SK-N-SH (cell line): ENCODE measurements at regions not wholly inside any gene's neighbourhood (a gene's known extent, or its start where the extent isn't known, plus 50 kb on each side); places are given as distances from the start of the nearest gene placed in this dataset.

ENCODE experiments used
- CTCF ChIA-PET: fragments of 300-600, 350-600 bp; formaldehyde crosslinking; extraction: SDS; loops from one replicate; lab custom pipeline; 2021; lab: Yijun Ruan, JAX
- POLR2A ChIA-PET: fragments of 350-600 bp; sonication (Branson Sonifier 250); formaldehyde crosslinking; extraction: SDS; loops from one replicate; lab custom pipeline; 2020; ENCODE audit warnings: antibody characterized with exemption, inconsistent platforms; lab: Yijun Ruan, JAX
- DNase-seq: peaks from one replicate; pipeline ENCODE4 v3.0.0; 2012
- H2AFZ ChIP-seq: fragments of 200-600 bp; sonication (generic); 2 replicates; pipeline ENCODE4 v1.8.1; 2016; ENCODE audit warnings: antibody characterized with exemption, mild to moderate bottlenecking, low read depth
- H3F3A ChIP-seq: fragments of 200-600 bp; sonication (generic); replicated peaks from 2 replicates; pipeline ENCODE3; 2016; ENCODE audit warnings: antibody characterized with exemption, mild to moderate bottlenecking; ENCODE audit not compliant: insufficient read depth
- H3K27ac ChIP-seq, 2 experiments: fragments of 200-500 bp in 1 of 2; fragments of 200-600 bp in 1 of 2; sonication (Bioruptor generic) in 1 of 2; sonication (generic), shearing (Covaris generic) in 1 of 2; 2 replicates each; pipeline versions ENCODE4 v1.5.1 to v1.6.1; 2014 to 2016; ENCODE audit warnings: low read depth in 2 of 2, inconsistent platforms in 1 of 2, low read length in 1 of 2, mild to moderate bottlenecking in 1 of 2, mixed read lengths in 1 of 2
- H3K27me3 ChIP-seq: fragments of 200-600 bp; sonication (generic), shearing (Covaris generic); 2 replicates; pipeline ENCODE4 v1.6.1; 2016; ENCODE audit warnings: mixed run types; ENCODE audit not compliant: insufficient read depth
- H3K36me3 ChIP-seq, 2 experiments: fragments of 200-500 bp in 1 of 2; fragments of 200-600 bp in 1 of 2; sonication (Bioruptor generic) in 1 of 2; sonication (generic) in 1 of 2; replicated peaks in 1 of 2; 2 replicates each; pipeline versions ENCODE3 to v1.5.1; 2014 to 2016; ENCODE audit warnings: low read length in 1 of 2, mild to moderate bottlenecking in 1 of 2; ENCODE audit not compliant: insufficient read depth in 2 of 2, control insufficient read depth in 1 of 2
- H3K4me1 ChIP-seq, 2 experiments: fragments of 200-500 bp in 1 of 2; fragments of 200-600 bp in 1 of 2; sonication (Bioruptor generic) in 1 of 2; sonication (generic), shearing (Covaris generic) in 1 of 2; 2 replicates each; pipeline versions ENCODE4 v1.5.1 to v1.6.1; 2014 to 2016; ENCODE audit warnings: low read depth in 1 of 2, low read length in 1 of 2, mixed run types in 1 of 2; ENCODE audit not compliant: insufficient read depth in 2 of 2, control insufficient read depth in 1 of 2
- H3K4me2 ChIP-seq: fragments of 200-600 bp; sonication (generic), shearing (Covaris generic); 2 replicates; pipeline ENCODE4 v1.6.1; 2017; ENCODE audit warnings: mixed run types
- H3K4me3 ChIP-seq, 2 experiments: fragments of 200-500 bp in 1 of 2; fragments of 200-600 bp in 1 of 2; sonication (Bioruptor generic) in 1 of 2; sonication (generic), shearing (Covaris generic) in 1 of 2; 2 replicates each; pipeline versions ENCODE4 v1.5.1 to v1.8.1; 2014 to 2016; ENCODE audit warnings: low read depth in 2 of 2, inconsistent platforms in 1 of 2, low read length in 1 of 2, mild to moderate bottlenecking in 1 of 2, mixed read lengths in 1 of 2, moderate library complexity in 1 of 2
- H3K79me2 ChIP-seq: fragments of 200-600 bp; sonication (generic); 2 replicates; pipeline ENCODE4 v1.8.1; 2017; ENCODE audit warnings: mild to moderate bottlenecking; ENCODE audit not compliant: insufficient read depth
- H3K9ac ChIP-seq: fragments of 200-600 bp; sonication (generic); 2 replicates; pipeline ENCODE4 v1.6.1; 2017; ENCODE audit warnings: mixed run types
- H3K9me2 ChIP-seq: fragments of 200-600 bp; sonication (generic); 2 replicates; pipeline ENCODE4 v1.6.1; 2017; ENCODE audit warnings: mixed run types
- H3K9me3 ChIP-seq: fragments of 200-600 bp; sonication (generic); 2 replicates; pipeline ENCODE4 v1.6.1; 2017; ENCODE audit warnings: mixed run types, mild to moderate bottlenecking, moderate library complexity
- H4K20me1 ChIP-seq: fragments of 200-600 bp; sonication (generic); 2 replicates; pipeline ENCODE4 v1.6.1; 2017; ENCODE audit warnings: mild to moderate bottlenecking, mixed run types; ENCODE audit not compliant: insufficient read depth
- CHD2 ChIP-seq: fragments of 150-350 bp; IDR thresholded peaks from 2 replicates; pipeline ENCODE4 v1.6.1; 2018; ENCODE audit warnings: low read length; ENCODE audit not compliant: partially characterized antibody
- ELF1 ChIP-seq: IDR thresholded peaks from 2 replicates; pipeline ENCODE4 v1.4.0; 2012
- EP300 ChIP-seq, 2 experiments: IDR thresholded peaks; 2 replicates each; pipeline versions ENCODE4 v1.4.0 to v1.6.1; 2012; ENCODE audit warnings: borderline replicate concordance in 1 of 2, low read depth in 1 of 2, low read length in 1 of 2
- FOXM1 ChIP-seq: IDR thresholded peaks from 2 replicates; pipeline ENCODE4 v1.4.0; 2012; ENCODE audit warnings: low read depth, mild to moderate bottlenecking
- JUND ChIP-seq: IDR thresholded peaks from 2 replicates; pipeline ENCODE4 v1.4.0; 2012
- NFIC ChIP-seq: IDR thresholded peaks from 2 replicates; pipeline ENCODE4 v1.4.0; 2012; ENCODE audit warnings: borderline replicate concordance
- NRF1 ChIP-seq: IDR thresholded peaks from 2 replicates; pipeline ENCODE4 v1.6.1; 2012; ENCODE audit warnings: low read depth, mild to moderate bottlenecking, low read length
- PBX3 ChIP-seq: IDR thresholded peaks from 2 replicates; pipeline ENCODE4; 2012
- POLR2AphosphoS5 ChIP-seq: IDR thresholded peaks from 2 replicates; pipeline ENCODE4 v1.6.1; 2012; ENCODE audit warnings: low read depth, low read length
- TEAD4 ChIP-seq: IDR thresholded peaks from 2 replicates; pipeline ENCODE4 v1.4.0; 2012; ENCODE audit warnings: mild to moderate bottlenecking, borderline replicate concordance; ENCODE audit not compliant: insufficient read depth
- USF2 ChIP-seq: fragments of 150-350 bp; IDR thresholded peaks from 2 replicates; pipeline ENCODE4 v1.6.1; 2017; ENCODE audit warnings: antibody characterized with exemption, low read length, low read depth, borderline replicate concordance
- TF ChIP-seq, protein P1 (sequence below): IDR thresholded peaks from 2 replicates; pipeline ENCODE4 v1.4.0; 2012; ENCODE audit warnings: low read depth, borderline replicate concordance
- TF ChIP-seq, protein P2 (sequence below): IDR thresholded peaks from 2 replicates; pipeline ENCODE4 v1.6.1; 2012; ENCODE audit warnings: mild to moderate bottlenecking, low read depth, low read length, moderate library complexity

DNA sequence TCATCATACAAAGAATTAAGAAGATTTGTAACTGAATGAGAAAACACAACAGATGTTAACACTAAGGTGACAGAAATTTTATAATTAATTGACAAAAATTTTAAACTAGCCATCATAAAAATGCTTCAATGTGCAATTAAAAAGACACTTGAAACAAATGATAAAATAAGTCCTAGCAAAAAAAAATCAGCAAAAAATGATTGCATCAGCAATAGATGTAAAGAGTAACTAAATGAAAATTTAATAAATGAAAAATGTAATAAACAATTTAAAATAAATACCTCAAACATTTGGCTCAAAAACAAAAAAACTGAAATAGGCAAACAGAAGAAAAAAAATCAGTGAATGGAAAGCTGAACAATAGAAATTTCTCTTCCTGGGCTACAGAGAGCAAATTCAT, 380.7 kb upstream of the GALNTL6 start:
- POLR2A ChIA-PET, result no interaction called here
- DNase-seq, result no peak
- CTCF ChIA-PET, result no interaction called here

More for the DNA sequence above, 380.7 kb upstream of the GALNTL6 start:
- no peak for TF ChIP-seq EP300 (IDR thresholded peaks at IDR 0.05; ENCODE audit: borderline replicate concordance in 1 of 2, low read depth in 1 of 2, low read length in 1 of 2)
- TF ChIP-seq, protein P1, sequence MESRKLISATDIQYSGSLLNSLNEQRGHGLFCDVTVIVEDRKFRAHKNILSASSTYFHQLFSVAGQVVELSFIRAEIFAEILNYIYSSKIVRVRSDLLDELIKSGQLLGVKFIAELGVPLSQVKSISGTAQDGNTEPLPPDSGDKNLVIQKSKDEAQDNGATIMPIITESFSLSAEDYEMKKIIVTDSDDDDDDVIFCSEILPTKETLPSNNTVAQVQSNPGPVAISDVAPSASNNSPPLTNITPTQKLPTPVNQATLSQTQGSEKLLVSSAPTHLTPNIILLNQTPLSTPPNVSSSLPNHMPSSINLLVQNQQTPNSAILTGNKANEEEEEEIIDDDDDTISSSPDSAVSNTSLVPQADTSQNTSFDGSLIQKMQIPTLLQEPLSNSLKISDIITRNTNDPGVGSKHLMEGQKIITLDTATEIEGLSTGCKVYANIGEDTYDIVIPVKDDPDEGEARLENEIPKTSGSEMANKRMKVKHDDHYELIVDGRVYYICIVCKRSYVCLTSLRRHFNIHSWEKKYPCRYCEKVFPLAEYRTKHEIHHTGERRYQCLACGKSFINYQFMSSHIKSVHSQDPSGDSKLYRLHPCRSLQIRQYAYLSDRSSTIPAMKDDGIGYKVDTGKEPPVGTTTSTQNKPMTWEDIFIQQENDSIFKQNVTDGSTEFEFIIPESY, result no peak
- TF ChIP-seq CHD2, result no peak
- TF ChIP-seq TEAD4, result no peak
- TF ChIP-seq FOXM1, result no peak
- no peak for TF ChIP-seq USF2
- no peak for TF ChIP-seq POLR2AphosphoS5
- no peak for TF ChIP-seq PBX3
- no peak for TF ChIP-seq JUND
- no peak for TF ChIP-seq ELF1
- no peak for TF ChIP-seq NFIC
- no peak for TF ChIP-seq NRF1
- TF ChIP-seq, protein P2, sequence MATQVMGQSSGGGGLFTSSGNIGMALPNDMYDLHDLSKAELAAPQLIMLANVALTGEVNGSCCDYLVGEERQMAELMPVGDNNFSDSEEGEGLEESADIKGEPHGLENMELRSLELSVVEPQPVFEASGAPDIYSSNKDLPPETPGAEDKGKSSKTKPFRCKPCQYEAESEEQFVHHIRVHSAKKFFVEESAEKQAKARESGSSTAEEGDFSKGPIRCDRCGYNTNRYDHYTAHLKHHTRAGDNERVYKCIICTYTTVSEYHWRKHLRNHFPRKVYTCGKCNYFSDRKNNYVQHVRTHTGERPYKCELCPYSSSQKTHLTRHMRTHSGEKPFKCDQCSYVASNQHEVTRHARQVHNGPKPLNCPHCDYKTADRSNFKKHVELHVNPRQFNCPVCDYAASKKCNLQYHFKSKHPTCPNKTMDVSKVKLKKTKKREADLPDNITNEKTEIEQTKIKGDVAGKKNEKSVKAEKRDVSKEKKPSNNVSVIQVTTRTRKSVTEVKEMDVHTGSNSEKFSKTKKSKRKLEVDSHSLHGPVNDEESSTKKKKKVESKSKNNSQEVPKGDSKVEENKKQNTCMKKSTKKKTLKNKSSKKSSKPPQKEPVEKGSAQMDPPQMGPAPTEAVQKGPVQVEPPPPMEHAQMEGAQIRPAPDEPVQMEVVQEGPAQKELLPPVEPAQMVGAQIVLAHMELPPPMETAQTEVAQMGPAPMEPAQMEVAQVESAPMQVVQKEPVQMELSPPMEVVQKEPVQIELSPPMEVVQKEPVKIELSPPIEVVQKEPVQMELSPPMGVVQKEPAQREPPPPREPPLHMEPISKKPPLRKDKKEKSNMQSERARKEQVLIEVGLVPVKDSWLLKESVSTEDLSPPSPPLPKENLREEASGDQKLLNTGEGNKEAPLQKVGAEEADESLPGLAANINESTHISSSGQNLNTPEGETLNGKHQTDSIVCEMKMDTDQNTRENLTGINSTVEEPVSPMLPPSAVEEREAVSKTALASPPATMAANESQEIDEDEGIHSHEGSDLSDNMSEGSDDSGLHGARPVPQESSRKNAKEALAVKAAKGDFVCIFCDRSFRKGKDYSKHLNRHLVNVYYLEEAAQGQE, result no peak
- Histone ChIP-seq H3K4me2 (no peak overlapping the region), H4K20me1 (no peaks in the 10 kb centered on the region), H2AFZ (no peak overlapping the region), H3K36me3 (no peaks in the 10 kb centered on the region), H3K9ac (no peak overlapping the region), H3K9me3 (no peaks in the 10 kb centered on the region), H3K4me3 (no peak overlapping the region), H3K27me3 (no peaks in the 10 kb centered on the region), H3K27ac (no peak overlapping the region), H3K4me1 (no peaks in the 10 kb centered on the region), H3K9me2 (no peaks in the 10 kb centered on the region), H3F3A (no peaks in the 10 kb centered on the region), H3K79me2 (no peaks in the 10 kb centered on the region)
